Left hindlimb (tissue), 1 donor: ENCODE measurements at regions not wholly inside any gene's neighbourhood (a gene's known extent, or its start where the extent isn't known, plus 50 kb on each side); places are given as distances from the start of the nearest gene placed in this dataset.

Source experiments
- DNase-seq: peaks from one replicate; pipeline ENCODE4 v3.0.0-alpha.2; 2018

DNA sequence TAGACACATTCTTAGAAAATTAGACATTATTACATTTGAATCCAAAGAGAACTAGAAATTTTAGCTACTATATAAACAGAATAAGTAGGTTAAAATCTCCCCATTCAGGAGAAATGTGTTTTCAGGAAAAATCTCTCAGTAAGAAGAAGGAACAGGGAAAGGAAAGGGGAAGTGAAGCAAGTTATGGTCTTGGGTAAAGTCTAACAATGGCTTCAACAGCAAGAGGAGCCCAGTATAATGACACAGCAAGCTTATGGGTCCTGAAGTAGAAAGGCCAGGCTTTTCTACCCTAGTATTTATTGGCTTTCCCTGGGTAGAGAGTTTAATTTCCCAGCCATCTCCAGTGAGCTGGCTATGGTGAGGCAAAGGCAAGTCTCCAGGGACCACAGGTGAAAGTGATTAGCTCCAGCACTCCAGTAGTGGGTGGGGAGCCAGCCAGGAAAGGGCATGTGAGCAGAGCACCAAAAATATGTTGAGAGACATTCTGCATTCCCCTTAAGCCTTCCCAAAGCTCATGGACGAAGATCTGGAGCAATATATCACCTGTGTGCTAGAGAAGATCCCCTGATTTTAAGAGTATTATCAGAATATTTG, 981.7 kb downstream of the NR2F1-AS1 start:
- no peak for DNase-seq

- DNase-seq: no peak
Observed at GRCh38 chr5:92594031-92594430, 987.0 kb downstream of the NR2F1-AS1 start.

DNA sequence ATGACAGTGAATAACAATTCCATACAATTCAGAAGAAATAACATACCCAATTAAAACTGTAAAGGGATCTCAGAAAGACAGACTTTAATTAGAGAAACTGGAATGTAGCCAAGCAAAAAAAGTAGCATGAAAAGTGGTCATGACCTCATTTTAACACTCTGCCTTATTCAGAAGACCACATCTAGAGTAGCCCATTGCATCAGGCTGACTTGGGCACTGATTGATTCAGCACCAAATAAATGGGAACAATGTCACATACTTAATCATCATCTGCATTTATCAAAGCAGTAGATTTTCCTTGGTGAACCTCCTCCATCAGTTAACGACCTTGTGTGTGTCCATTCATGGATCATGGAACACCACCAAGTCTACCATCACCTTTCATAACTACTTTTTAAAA, 992.1 kb downstream of the NR2F1-AS1 start:
- no peak for DNase-seq

GRCh38 chr5:92581690-92582089, 999.3 kb downstream of the NR2F1-AS1 start:
- no peak for DNase-seq

- peak; percentile 47 for DNase-seq
Observed at GRCh38 chr5:92581249-92581648, 999.8 kb downstream of the NR2F1-AS1 start.

DNA sequence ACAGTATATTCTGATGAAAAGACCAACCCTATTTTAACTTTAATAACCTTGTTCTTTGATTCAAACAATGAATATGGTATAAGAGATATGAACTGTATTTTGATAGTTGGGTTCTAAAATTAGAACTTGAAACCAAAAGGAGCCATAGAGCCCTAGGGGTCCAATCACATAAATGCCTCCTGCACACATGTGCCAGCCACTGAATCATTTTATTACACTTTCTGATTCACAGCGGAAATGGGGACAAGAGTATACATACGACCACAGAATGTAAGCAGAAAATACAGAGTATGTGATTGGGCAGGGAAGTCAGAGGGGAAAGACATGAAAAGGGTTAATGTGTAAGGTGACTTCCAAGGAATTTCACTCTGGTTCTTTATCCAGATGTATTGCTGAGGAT, 1000.2 kb downstream of the NR2F1-AS1 start:
- no peak for DNase-seq

- DNase-seq: no peak
Observed at GRCh38 chr5:92574023-92574422, 1007.0 kb downstream of the NR2F1-AS1 start.

DNA sequence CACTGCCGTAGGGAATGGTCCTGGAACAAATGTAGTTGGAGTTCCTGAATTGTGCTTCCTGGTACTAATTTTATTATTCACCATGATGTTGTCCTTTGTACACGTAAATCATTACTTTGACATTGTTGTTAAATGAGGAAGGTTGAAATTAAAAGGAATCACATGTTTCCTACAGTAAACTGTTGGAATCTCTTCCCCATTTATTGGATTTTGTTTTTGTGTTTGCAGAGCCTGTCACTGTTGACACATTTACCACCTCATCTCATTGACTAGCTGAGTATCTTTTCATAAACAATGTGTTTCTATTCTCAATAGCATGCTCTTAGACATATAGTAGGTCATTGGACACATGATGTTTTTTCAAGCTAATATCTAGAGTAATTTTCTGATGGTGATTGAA, 1012.5 kb downstream of the NR2F1-AS1 start:
- no peak for DNase-seq

- no peak for DNase-seq
Observed at GRCh38 chr5:92567831-92568450, 1013.1 kb downstream of the NR2F1-AS1 start.

- DNase-seq: no peak
Observed at GRCh38 chr5:92566113-92566786, 1014.8 kb downstream of the NR2F1-AS1 start.

GRCh38 chr5:92565673-92566072, 1015.3 kb downstream of the NR2F1-AS1 start:
- no peak for DNase-seq

DNA sequence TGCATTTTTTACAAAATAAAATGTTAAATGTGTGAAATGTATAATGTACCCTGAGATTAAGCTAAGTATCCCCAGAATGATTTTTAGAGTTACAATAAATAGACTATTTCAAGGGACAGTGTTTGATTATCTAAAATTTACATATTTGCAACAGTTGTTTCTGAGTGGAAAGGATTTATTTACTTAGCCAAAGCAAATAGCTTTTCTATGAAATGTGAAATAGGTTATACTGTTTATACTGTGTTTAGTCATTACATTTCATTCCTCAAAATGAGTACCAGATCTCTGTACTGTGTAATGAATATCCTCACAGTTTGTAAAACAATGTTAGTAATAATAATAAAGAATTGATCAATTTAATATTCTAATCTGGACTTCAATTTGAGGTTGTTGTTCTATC, 1019.0 kb downstream of the NR2F1-AS1 start:
- DNase-seq: no peak

GRCh38 chr5:92561411-92561959, 1019.5 kb downstream of the NR2F1-AS1 start:
- no peak for DNase-seq

DNA sequence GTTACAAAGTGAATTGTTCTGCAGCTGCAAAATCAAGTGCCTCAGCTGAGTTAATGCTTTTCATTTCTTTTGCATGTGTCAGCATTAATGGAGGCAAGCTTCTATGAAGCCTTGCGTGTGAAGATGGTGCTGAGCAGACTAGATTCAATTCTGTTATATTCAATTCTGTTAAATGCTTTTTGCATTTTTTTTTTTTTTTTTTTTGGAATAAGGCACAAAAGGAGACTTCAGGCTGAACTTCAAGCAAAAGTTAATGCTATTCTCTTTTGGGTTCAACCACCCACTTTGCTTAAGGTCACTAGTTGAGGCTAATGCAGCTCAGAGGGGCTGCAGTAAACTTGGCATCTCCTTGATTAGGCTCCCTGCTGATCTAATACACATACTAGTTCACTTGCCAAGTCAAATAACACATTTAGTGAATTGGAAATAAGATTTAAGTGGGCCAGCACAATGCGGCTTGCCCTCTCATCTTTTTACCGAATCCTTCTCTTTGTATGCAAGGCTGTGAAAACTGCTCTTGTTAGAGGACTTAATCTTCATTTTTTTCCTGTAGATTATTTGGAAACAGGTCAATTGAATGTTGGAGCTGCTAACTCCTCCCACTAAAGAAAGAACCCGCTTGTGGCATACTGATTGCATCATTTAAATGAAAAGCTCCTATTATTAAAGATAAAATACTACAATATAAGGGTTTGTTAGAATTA, 1020.2 kb downstream of the NR2F1-AS1 start:
- DNase-seq: no peak

- no peak for DNase-seq
Observed at GRCh38 chr5:92559781-92560180, 1021.2 kb downstream of the NR2F1-AS1 start.

DNA sequence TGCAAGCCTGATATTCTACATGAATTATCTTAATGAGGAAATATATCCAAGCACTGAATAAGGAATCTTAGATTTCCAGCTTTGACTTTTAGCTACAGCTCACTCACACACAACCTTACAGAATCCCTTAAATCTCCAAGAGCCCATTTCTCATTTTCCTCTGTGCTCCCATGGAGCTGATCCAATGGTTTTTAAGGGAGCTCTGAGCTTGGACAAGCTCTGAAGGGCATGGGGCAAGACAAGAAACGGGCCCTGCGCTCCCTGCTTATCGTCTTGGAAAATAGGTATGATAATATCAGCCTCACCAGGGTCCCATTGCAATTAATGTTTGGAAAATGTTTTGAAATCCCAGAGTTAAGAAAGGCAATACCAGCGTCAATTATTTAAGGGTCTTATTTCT, 1021.7 kb downstream of the NR2F1-AS1 start:
- no peak for DNase-seq

DNA sequence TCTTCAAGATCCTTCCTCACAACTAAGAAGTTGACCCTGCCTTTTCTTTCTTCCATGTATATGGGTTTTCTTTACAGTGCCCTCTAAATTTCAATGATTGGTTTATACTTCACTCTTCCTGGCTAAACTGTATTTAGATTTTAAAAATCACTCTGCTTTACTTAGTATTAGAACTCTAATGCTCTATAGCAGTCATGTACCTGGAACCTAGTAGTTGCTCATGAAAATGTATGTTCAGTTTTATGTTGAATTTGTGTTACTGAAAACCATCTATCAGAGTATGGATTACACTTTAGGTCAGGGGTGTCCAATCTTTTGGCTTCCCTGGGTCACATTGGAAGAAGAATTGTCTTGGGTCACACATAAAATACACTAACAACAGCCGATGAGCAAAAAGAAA, 1024.3 kb downstream of the NR2F1-AS1 start:
- DNase-seq: no peak

GRCh38 chr5:92554447-92555085, 1026.5 kb downstream of the NR2F1-AS1 start:
- DNase-seq: no peak

- no peak for DNase-seq
Observed at GRCh38 chr5:92553326-92553725, 1027.7 kb downstream of the NR2F1-AS1 start.

DNA sequence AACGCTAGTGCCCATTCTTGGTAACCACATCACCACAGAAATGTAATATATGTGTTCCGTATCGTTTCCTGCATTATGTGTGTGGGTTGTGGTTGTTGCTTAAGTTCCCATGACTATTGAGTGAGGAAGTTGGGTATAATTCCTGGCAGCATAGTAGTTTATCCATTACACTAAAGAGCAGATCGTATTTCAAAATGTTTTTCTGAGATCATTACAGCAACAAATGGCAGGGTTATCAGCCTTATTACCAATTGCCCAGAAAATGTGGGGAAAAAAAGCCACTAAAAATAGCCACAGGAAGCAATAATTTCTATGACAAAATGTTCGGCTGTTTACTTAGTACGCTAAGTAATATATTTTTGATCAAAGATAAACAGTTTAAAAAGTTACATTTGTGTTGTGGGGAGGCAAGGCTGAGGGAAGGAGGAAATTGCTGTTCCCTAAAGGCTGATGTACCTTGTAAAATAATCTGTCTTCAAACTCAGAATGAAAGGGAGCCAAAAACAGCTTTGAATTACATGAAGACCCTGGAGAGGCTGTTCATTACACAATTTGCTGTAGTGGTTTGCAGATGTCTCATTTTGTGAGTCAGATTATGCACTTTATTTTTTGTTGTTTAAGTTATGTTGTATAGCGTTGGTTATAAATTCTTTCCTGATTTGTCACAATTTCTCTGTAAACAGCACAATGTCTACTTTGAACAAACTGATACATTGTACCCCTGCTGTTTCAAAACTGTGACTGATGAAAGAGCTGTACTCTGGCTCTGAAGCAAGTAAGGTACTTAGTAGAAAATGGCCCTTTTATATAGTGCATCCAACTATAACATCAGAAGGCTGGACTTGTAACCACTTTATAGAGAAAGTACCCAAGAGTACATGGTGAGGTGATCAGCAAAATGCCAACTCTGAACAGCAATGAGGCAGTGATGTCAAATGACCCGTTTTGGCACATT, 1028.5 kb downstream of the NR2F1-AS1 start:
- no peak for DNase-seq

- no peak for DNase-seq
Observed at GRCh38 chr5:92548346-92548745, 1032.7 kb downstream of the NR2F1-AS1 start.

- DNase-seq: no peak
Observed at GRCh38 chr5:92544596-92544995, 1036.4 kb downstream of the NR2F1-AS1 start.
